ENCODE measurements at regions not wholly inside any gene's neighbourhood (a gene's known extent, or its start where the extent isn't known, plus 50 kb on each side); places are given as distances from the start of the nearest gene placed in this dataset.

DNA sequence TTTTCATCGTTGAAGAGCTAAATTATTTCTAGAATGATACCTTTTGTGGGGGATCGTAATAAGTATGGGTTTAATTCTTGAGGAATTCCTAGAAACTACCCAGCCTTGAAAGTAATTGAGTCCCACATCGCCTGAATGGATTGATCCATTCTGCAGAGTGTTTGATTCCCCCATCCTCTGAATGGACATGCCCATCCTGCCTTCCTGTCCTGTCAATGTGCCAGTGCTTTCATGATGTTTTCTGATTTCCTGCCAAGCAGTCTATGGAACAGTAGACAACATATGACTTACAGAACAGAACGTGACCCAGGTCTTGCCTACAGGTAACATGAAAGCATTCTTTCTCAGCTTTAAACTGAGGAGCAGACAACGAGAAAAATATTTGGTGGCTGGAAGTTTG, 319.2 kb downstream of the DRD1 start:
- no peak for TF ChIP-seq POLR2A (IDR thresholded peaks at IDR 0.05)
- no peak for TF ChIP-seq CTCF (IDR thresholded peaks at IDR 0.05)
